ENCODE measurements at regions not wholly inside any gene's neighbourhood (a gene's known extent, or its start where the extent isn't known, plus 50 kb on each side); places are given as distances from the start of the nearest gene placed in this dataset.

DNA sequence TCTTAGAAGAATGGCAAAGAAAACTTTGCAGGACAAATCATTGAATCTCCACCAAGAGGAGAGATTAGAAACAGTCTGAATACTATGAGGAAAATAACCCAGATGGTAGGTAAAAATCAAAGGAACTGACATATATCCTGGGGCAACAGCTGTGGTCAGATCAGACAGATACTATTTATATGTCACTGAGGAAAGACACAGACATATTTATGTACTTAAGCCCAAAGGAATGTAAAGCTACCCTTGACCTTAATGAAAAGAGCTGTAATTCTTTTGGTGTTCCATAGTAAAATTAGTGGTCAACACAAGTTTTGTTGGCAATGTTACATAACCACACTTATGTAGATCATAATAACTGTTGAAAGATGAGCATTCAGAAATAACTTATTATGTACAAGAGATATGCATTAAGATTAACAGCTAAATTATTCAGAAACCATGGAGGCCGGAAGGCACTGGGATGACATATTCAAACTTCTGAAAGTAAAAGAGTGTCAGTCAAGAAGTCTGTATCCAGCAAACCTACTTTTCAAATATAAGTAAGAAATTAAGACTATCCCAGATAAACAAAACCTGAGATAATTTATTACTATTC lies 166.1 kb upstream of the SAMSN1 start:
- Histone ChIP-seq H3K4me1 (no peaks in the 10 kb centered on the region), H3K9me3 (no peaks in the 10 kb centered on the region), H3K36me3 (no peaks in the 10 kb centered on the region), H3K4me3 (no peak overlapping the region), H3K27me3 (no peaks in the 10 kb centered on the region), H3K27ac (no peak overlapping the region)
- DNase-seq (ENCODE audit: extremely low spot score in 2 of 2), result no peak
- intact Hi-C loops (cut with DNase I), result no loop called here
- TF ChIP-seq, protein P1, sequence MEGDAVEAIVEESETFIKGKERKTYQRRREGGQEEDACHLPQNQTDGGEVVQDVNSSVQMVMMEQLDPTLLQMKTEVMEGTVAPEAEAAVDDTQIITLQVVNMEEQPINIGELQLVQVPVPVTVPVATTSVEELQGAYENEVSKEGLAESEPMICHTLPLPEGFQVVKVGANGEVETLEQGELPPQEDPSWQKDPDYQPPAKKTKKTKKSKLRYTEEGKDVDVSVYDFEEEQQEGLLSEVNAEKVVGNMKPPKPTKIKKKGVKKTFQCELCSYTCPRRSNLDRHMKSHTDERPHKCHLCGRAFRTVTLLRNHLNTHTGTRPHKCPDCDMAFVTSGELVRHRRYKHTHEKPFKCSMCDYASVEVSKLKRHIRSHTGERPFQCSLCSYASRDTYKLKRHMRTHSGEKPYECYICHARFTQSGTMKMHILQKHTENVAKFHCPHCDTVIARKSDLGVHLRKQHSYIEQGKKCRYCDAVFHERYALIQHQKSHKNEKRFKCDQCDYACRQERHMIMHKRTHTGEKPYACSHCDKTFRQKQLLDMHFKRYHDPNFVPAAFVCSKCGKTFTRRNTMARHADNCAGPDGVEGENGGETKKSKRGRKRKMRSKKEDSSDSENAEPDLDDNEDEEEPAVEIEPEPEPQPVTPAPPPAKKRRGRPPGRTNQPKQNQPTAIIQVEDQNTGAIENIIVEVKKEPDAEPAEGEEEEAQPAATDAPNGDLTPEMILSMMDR (IDR thresholded peaks at IDR 0.05), result no peak
- TF ChIP-seq POLR2AphosphoS5 (IDR thresholded peaks at IDR 0.05; ENCODE audit: insufficient read depth in 1 of 2, low read depth in 1 of 2) (no peak), POLR2A (IDR thresholded peaks at IDR 0.05) (no peak)

DNA sequence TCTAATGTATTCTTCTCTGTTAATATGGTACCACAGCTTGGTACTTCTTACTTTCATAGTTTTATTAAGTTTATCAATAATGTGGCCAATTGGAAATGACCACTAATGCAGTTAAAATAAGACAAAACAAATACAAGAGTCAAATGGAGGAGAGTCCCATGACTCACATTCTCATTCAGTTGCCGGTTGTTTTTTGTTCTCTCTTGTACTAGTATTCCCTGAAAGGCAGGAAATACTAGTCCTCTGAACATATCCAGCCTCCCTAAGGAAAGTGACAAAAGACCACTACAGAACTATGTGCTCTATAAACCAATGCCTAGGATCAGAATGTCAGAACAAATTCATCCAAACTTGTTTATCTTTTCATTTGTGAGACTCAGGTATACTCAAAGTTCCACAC lies 165.2 kb upstream of the SAMSN1 start:
- Histone ChIP-seq H3K4me3 (no peak overlapping the region), H3K27me3 (no peaks in the 10 kb centered on the region), H3K36me3 (no peaks in the 10 kb centered on the region), H3K27ac (no peak overlapping the region), H3K4me1 (no peaks in the 10 kb centered on the region), H3K9me3 (no peaks in the 10 kb centered on the region)
- intact Hi-C loops (cut with DNase I), result no loop called here
- TF ChIP-seq POLR2AphosphoS5 (IDR thresholded peaks at IDR 0.05; ENCODE audit: insufficient read depth in 1 of 2, low read depth in 1 of 2), result no peak
- TF ChIP-seq, protein P1 (IDR thresholded peaks at IDR 0.05), result no peak
- TF ChIP-seq POLR2A (IDR thresholded peaks at IDR 0.05), result no peak
- no peak for DNase-seq (ENCODE audit: extremely low spot score in 2 of 2)

DNA sequence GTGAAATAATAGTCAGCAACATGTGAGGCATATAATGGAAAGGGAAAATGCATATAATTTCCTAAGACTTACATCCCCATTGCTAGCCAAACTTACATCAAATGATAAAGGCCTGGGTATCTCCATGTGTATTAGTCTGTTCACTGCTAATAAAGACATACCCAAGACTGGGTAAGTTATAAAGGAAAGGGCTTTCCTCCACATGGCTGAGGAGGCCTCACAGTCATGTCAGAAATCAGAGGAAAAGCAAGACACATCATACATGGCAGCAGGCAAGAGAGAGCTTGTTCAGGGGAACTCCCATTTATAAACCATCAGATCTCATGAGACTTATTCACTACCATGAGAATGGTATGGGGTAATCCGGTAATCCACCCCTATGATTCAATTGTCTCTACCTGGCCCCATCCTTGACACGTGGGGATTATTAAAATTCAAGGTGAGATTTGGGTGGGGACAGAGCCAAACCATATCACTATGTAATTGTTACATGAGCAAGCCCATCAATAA lies 161.5 kb upstream of the SAMSN1 start:
- no peak overlapping the region for H3K4me3 ChIP-seq
- no peak overlapping the region for H3K27ac ChIP-seq
- H3K4me1 ChIP-seq, result no peaks in the 10 kb centered on the region
- intact Hi-C loops (cut with DNase I), result no loop called here
- no peaks in the 10 kb centered on the region for H3K9me3 ChIP-seq
- TF ChIP-seq, protein P1 (IDR thresholded peaks at IDR 0.05), result no peak
- TF ChIP-seq POLR2AphosphoS5 (IDR thresholded peaks at IDR 0.05; ENCODE audit: insufficient read depth in 1 of 2, low read depth in 1 of 2) (no peak), POLR2A (IDR thresholded peaks at IDR 0.05) (no peak)
- no peaks in the 10 kb centered on the region for H3K27me3 ChIP-seq
- H3K36me3 ChIP-seq, result no peaks in the 10 kb centered on the region
- DNase-seq (ENCODE audit: extremely low spot score in 2 of 2), result no peak

DNA sequence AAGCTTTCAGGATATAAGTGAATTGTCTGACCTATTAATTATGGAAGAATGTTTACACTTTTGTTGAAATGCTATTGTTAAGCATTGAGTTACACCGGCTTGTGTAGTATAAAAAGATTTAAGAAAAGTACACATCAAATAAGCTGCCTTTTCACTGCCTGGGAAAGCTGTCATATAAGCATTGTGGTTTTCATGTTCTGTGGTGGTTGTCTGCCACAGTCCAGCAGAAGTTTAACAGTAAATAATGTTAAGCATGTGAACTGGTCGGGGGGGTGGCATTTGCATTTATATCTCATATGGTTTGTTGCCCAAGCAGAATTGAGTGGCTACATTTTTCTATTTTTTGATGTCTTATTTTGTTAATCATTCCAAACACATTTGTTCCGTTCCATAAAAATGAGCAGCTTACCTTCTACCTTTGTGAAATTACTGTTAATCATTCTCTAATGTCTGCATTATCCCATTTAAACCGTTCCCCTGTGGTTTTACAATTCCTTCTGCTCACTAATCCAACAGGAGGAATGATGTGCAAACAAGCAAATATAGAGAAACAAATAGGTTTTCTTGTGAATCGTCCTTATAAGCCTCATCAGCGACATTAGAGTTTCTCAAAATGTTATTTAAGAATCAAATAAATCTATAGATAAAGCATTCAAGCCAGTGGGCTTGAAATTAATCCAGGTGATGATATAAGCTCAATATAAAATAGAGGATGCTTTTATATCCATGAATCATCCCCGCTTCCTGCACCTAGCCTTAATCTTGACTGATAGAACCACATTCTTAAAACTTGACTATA lies 160.8 kb upstream of the SAMSN1 start:
- H3K4me3 ChIP-seq, result no peak overlapping the region
- no peak overlapping the region for H3K27ac ChIP-seq
- H3K27me3 ChIP-seq, result no peaks in the 10 kb centered on the region
- H3K9me3 ChIP-seq, result no peaks in the 10 kb centered on the region
- TF ChIP-seq POLR2AphosphoS5 (IDR thresholded peaks at IDR 0.05; ENCODE audit: insufficient read depth in 1 of 2, low read depth in 1 of 2) (no peak), POLR2A (IDR thresholded peaks at IDR 0.05) (no peak)
- TF ChIP-seq, protein P1 (IDR thresholded peaks at IDR 0.05), result no peak
- no peak for DNase-seq (ENCODE audit: extremely low spot score in 2 of 2)
- intact Hi-C loops (cut with DNase I), result no loop called here
- no peaks in the 10 kb centered on the region for H3K36me3 ChIP-seq
- H3K4me1 ChIP-seq, result no peaks in the 10 kb centered on the region
